ENCODE measurements at regions not wholly inside any gene's neighbourhood (a gene's known extent, or its start where the extent isn't known, plus 50 kb on each side); places are given as distances from the start of the nearest gene placed in this dataset.

DNA sequence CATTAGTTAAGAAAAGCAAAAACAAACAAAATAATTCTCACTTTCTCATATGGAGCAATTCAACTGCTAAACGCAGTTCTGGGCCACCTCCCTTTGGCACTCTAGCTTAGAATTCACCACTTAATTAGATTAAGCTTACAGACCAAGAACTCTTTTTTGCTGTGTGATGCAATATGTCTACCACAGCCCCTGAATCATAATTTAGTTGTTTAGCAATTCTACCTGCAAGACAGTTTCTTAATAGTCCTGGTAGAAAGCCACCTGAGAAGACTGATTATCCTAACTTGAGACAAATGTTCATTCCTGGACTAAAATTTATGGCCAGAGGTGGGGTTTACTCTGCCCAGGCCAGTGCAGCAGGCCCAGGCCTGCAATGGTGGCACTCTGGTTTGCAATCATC, 205.9 kb downstream of the HS3ST3A1 start:
- TF ChIP-seq, protein P1, sequence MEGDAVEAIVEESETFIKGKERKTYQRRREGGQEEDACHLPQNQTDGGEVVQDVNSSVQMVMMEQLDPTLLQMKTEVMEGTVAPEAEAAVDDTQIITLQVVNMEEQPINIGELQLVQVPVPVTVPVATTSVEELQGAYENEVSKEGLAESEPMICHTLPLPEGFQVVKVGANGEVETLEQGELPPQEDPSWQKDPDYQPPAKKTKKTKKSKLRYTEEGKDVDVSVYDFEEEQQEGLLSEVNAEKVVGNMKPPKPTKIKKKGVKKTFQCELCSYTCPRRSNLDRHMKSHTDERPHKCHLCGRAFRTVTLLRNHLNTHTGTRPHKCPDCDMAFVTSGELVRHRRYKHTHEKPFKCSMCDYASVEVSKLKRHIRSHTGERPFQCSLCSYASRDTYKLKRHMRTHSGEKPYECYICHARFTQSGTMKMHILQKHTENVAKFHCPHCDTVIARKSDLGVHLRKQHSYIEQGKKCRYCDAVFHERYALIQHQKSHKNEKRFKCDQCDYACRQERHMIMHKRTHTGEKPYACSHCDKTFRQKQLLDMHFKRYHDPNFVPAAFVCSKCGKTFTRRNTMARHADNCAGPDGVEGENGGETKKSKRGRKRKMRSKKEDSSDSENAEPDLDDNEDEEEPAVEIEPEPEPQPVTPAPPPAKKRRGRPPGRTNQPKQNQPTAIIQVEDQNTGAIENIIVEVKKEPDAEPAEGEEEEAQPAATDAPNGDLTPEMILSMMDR (IDR thresholded peaks at IDR 0.05), result no peak
- TF ChIP-seq ZFX (IDR thresholded peaks at IDR 0.05; ENCODE audit: borderline replicate concordance), result no peak
